ENCODE measurements at regions not wholly inside any gene's neighbourhood (a gene's known extent, or its start where the extent isn't known, plus 50 kb on each side); places are given as distances from the start of the nearest gene placed in this dataset.
"Not testable (repeated sequence)": the region's sequence is repeated elsewhere in the genome, so short reads cannot be mapped to it uniquely, and the experiment has no call there.

DNA sequence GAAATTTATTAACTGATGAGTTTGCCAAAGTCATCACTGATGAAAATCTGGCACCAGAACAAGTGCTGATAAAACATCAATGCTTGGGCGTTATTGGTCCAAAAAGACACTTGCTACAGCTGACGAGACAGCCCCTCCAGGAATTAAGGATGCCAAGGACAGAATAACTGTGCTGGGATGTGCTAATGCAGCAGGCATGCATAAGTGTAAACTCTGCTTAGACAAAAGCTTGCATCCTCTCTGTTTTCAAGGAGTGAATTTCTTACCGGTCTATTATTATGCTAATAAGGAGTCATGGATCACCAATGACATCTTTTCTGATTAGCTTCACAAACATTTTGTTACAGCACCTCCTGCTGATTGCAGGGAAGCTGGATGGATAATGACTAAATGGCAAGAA lies 402.0 kb downstream of the LTN1 start:
- 23% methylated on average over 3 of the region's 3 CpGs for WGBS
- peaks cover 3% of the 10 kb centered on the region for H3K9me3 ChIP-seq
- H3K27ac ChIP-seq = no peak overlapping the region
- no peak overlapping the region for H3K4me3 ChIP-seq
- DNase-seq (ENCODE audit: low spot score in 2 of 2) = no peak
- no peaks in the 10 kb centered on the region for H3K4me1 ChIP-seq
- no peaks in the 10 kb centered on the region for H3K27me3 ChIP-seq
- TF ChIP-seq POLR2A (IDR thresholded peaks at IDR 0.05) = no peak
- TF ChIP-seq CTCF (IDR thresholded peaks at IDR 0.05) = no peak
- H3K36me3 ChIP-seq = no peaks in the 10 kb centered on the region

DNA sequence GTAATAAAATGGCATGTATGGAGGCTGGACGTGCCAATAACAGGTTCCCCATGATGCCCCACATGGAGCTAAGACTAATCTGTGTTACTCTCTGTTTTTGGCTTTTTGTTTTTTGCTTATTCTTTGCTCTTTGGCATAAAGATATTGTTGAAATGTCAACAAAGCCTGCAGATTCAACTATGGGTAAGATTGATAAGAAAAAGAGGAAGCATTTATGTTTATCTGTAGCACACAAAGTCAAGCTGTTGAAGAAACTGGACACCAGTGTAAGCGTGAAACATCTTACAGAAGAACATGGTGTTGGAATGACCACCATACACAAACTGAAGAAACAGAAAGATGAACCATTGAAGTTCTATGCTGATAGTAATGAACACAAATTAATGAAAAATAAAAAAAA lies 402.7 kb downstream of the LTN1 start:
- no peak overlapping the region for H3K27ac ChIP-seq
- no peaks in the 10 kb centered on the region for H3K27me3 ChIP-seq
- no peaks in the 10 kb centered on the region for H3K36me3 ChIP-seq
- H3K9me3 ChIP-seq = peaks cover 3% of the 10 kb centered on the region
- DNase-seq (ENCODE audit: low spot score in 2 of 2) = no peak
- no peak overlapping the region for H3K4me3 ChIP-seq
- WGBS = 87% methylated on average over 2 of the region's 2 CpGs
- no peaks in the 10 kb centered on the region for H3K4me1 ChIP-seq
- TF ChIP-seq EP300 (IDR thresholded peaks at IDR 0.05) = no peak
- no peak for TF ChIP-seq POLR2AphosphoS5 (IDR thresholded peaks at IDR 0.05)
- TF ChIP-seq POLR2A (IDR thresholded peaks at IDR 0.05) = no peak
- TF ChIP-seq CTCF (IDR thresholded peaks at IDR 0.05) = no peak

GRCh38 chr21:28588997-28589396 lies 403.7 kb downstream of the LTN1 start:
- no peak for DNase-seq (ENCODE audit: low spot score in 2 of 2)
- H3K4me3 ChIP-seq = no peak overlapping the region
- no peaks in the 10 kb centered on the region for H3K4me1 ChIP-seq
- no peaks in the 10 kb centered on the region for H3K27me3 ChIP-seq
- WGBS = 89% methylated on average over 1 of the region's 1 CpG
- no peak overlapping the region for H3K27ac ChIP-seq
- TF ChIP-seq POLR2A (IDR thresholded peaks at IDR 0.05) (no peak), EP300 (IDR thresholded peaks at IDR 0.05) (no peak), POLR2AphosphoS5 (IDR thresholded peaks at IDR 0.05) (no peak), CTCF (IDR thresholded peaks at IDR 0.05) (no peak)
- H3K36me3 ChIP-seq = no peaks in the 10 kb centered on the region
- peaks cover 3% of the 10 kb centered on the region for H3K9me3 ChIP-seq

DNA sequence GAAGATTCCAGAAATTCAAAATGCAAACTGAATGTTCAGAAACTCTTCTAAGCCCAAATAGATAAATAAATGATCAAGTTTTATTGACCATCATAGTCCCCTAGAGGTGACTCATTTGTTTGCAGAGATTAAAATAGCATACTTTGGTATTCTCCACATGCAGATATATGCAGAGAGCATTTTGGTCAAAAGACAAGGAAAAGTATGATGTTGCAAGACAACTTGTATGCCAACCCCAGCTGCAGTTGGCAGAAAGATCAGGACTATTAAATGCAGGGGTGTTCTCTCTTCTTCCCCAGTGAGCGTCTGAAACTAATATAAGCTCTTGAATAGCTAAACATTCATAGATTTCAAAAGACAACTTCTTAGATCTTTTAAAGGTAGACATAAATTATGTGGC lies 404.9 kb downstream of the LTN1 start:
- no peaks in the 10 kb centered on the region for H3K27me3 ChIP-seq
- 39% methylated on average over 1 of the region's 1 CpG for WGBS
- TF ChIP-seq CTCF (IDR thresholded peaks at IDR 0.05) (no peak), POLR2AphosphoS5 (IDR thresholded peaks at IDR 0.05) (no peak), POLR2A (IDR thresholded peaks at IDR 0.05) (no peak), EP300 (IDR thresholded peaks at IDR 0.05) (no peak)
- H3K9me3 ChIP-seq = peaks cover 3% of the 10 kb centered on the region
- no peaks in the 10 kb centered on the region for H3K36me3 ChIP-seq
- DNase-seq (ENCODE audit: low spot score in 2 of 2) = no peak
- no peak overlapping the region for H3K27ac ChIP-seq
- no peak overlapping the region for H3K4me3 ChIP-seq
- no peaks in the 10 kb centered on the region for H3K4me1 ChIP-seq

GRCh38 chr21:28581976-28582375 lies 410.7 kb downstream of the LTN1 start:
- Histone ChIP-seq H3K4me1 (no peaks in the 10 kb centered on the region), H3K9me3 (no peaks in the 10 kb centered on the region), H3K36me3 (no peaks in the 10 kb centered on the region), H3K4me3 (no peak overlapping the region), H3K27ac (no peak overlapping the region), H3K27me3 (no peaks in the 10 kb centered on the region)
- 69% methylated on average over 2 of the region's 2 CpGs for WGBS
- no peak for DNase-seq (ENCODE audit: low spot score in 2 of 2)
- TF ChIP-seq EP300 (IDR thresholded peaks at IDR 0.05) (no peak), CTCF (IDR thresholded peaks at IDR 0.05) (no peak), POLR2A (IDR thresholded peaks at IDR 0.05) (no peak), POLR2AphosphoS5 (IDR thresholded peaks at IDR 0.05) (no peak)

DNA sequence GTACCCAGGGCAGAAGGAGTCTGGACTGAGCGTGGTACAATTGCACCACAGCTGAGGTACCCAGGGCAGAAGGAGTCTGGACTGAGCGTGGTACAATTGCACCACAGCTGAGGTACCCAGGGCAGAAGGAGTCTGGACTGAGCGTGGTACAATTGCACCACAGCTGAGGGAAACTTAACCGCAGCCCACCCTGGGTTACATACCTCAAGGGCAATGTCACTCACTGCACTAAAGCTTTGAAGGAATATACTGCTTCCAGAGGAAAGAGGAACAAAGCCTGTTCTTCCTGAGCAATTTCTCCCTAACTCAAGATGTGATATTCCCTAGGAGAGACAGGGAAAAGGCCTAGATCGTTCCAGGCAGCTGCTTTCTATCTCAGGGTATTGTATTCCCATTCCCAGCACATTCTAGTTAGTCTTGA lies 411.4 kb downstream of the LTN1 start:
- not testable (repeated sequence) for DNase-seq (ENCODE audit: low spot score in 2 of 2); H3K4me3 ChIP-seq; H3K4me1 ChIP-seq; H3K9me3 ChIP-seq; H3K27me3 ChIP-seq; H3K36me3 ChIP-seq; H3K27ac ChIP-seq
- WGBS = 80% methylated on average over 5 of the region's 5 CpGs

Data from suprapubic skin (tissue), 4 donors.